ENCODE measurements at regions not wholly inside any gene's neighbourhood (a gene's known extent, or its start where the extent isn't known, plus 50 kb on each side); places are given as distances from the start of the nearest gene placed in this dataset.

- Histone ChIP-seq H3K36me3 (ENCODE audit: control insufficient read depth in 2 of 2, insufficient read depth in 2 of 2, low read length in 2 of 2) (no peaks in the 10 kb centered on the region), H3K4me3 (ENCODE audit: low read length in 2 of 2) (no peak overlapping the region), H3K9ac (ENCODE audit: low read depth in 1 of 2, low read length in 2 of 2) (no peak overlapping the region), H3K27me3 (ENCODE audit: control insufficient read depth in 2 of 2, insufficient read depth in 2 of 2, low read length in 2 of 2) (no peaks in the 10 kb centered on the region), H3K4me1 (ENCODE audit: control insufficient read depth in 2 of 2, insufficient read depth in 2 of 2, low read length in 2 of 2) (no peaks in the 10 kb centered on the region), H3K27ac (ENCODE audit: low read depth in 2 of 2, low read length in 2 of 2) (no peak overlapping the region), H3K9me3 (ENCODE audit: control insufficient read depth in 2 of 2, low read length in 2 of 2) (no peaks in the 10 kb centered on the region)
Measured at GRCh38 chr2:41710944-41711343, 336.9 kb upstream of the PKDCC start.

- no peaks in the 10 kb centered on the region for H3K27me3 ChIP-seq (ENCODE audit: control insufficient read depth in 2 of 2, insufficient read depth in 2 of 2, low read length in 2 of 2)
- no peaks in the 10 kb centered on the region for H3K9me3 ChIP-seq (ENCODE audit: control insufficient read depth in 2 of 2, low read length in 2 of 2)
- H3K4me3 ChIP-seq (ENCODE audit: low read length in 2 of 2) = no peak overlapping the region
- no peaks in the 10 kb centered on the region for H3K36me3 ChIP-seq (ENCODE audit: control insufficient read depth in 2 of 2, insufficient read depth in 2 of 2, low read length in 2 of 2)
- H3K4me1 ChIP-seq (ENCODE audit: control insufficient read depth in 2 of 2, insufficient read depth in 2 of 2, low read length in 2 of 2) = no peaks in the 10 kb centered on the region
- H3K27ac ChIP-seq (ENCODE audit: low read depth in 2 of 2, low read length in 2 of 2) = no peak overlapping the region
- no peak overlapping the region for H3K9ac ChIP-seq (ENCODE audit: low read depth in 1 of 2, low read length in 2 of 2)
Measured at GRCh38 chr2:41711736-41712135, 336.1 kb upstream of the PKDCC start.

GRCh38 chr2:41716497-41716896 is 331.3 kb upstream of the PKDCC start:
- H3K9ac ChIP-seq (ENCODE audit: low read depth in 1 of 2, low read length in 2 of 2) = no peak overlapping the region
- H3K27ac ChIP-seq (ENCODE audit: low read depth in 2 of 2, low read length in 2 of 2) = no peak overlapping the region
- no peak overlapping the region for H3K4me3 ChIP-seq (ENCODE audit: low read length in 2 of 2)
- no peaks in the 10 kb centered on the region for H3K27me3 ChIP-seq (ENCODE audit: control insufficient read depth in 2 of 2, insufficient read depth in 2 of 2, low read length in 2 of 2)
- H3K9me3 ChIP-seq (ENCODE audit: control insufficient read depth in 2 of 2, low read length in 2 of 2) = no peaks in the 10 kb centered on the region
- H3K4me1 ChIP-seq (ENCODE audit: control insufficient read depth in 2 of 2, insufficient read depth in 2 of 2, low read length in 2 of 2) = no peaks in the 10 kb centered on the region
- H3K36me3 ChIP-seq (ENCODE audit: control insufficient read depth in 2 of 2, insufficient read depth in 2 of 2, low read length in 2 of 2) = no peaks in the 10 kb centered on the region

DNA sequence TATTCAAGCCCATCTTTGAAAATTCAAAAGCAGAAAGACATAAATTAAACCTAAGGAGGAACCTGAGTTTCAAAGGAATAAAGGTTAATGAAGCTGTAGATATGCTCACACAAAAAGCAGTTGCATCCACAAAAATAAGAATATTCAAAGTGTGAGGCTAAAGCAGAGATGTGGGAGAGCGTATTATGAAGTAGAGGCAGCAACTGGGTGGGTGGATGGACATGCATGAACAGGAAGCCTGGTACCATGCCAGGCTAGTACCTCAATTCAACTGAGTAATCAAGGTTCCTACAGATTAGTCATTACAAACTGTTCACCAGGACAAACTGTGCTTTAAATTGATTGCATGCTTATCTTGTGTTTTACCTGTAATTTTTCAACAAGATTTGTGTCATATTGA is 330.0 kb upstream of the PKDCC start:
- H3K36me3 ChIP-seq (ENCODE audit: control insufficient read depth in 2 of 2, insufficient read depth in 2 of 2, low read length in 2 of 2) = no peaks in the 10 kb centered on the region
- no peak overlapping the region for H3K9ac ChIP-seq (ENCODE audit: low read depth in 1 of 2, low read length in 2 of 2)
- no peak overlapping the region for H3K4me3 ChIP-seq (ENCODE audit: low read length in 2 of 2)
- no peaks in the 10 kb centered on the region for H3K27me3 ChIP-seq (ENCODE audit: control insufficient read depth in 2 of 2, insufficient read depth in 2 of 2, low read length in 2 of 2)
- no peaks in the 10 kb centered on the region for H3K4me1 ChIP-seq (ENCODE audit: control insufficient read depth in 2 of 2, insufficient read depth in 2 of 2, low read length in 2 of 2)
- H3K9me3 ChIP-seq (ENCODE audit: control insufficient read depth in 2 of 2, low read length in 2 of 2) = no peaks in the 10 kb centered on the region
- H3K27ac ChIP-seq (ENCODE audit: low read depth in 2 of 2, low read length in 2 of 2) = no peak overlapping the region

DNA sequence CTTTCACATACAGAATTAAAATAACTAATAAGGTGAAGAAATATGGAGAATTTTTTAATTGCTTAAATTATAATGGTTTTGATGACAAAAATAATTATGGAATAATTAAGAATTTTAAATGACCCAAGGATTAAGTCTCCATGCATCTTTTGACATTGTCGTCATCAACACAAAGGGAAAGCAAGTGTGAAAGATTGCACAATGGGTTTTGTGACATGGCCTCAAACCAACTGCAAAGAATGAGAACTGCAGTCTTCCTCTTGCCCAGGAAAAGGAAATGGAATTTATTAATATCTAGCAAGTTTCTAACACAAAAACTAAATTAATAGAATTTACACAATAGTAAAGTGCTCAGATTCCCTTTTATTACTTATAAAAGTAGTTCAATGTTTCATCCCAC is 329.1 kb upstream of the PKDCC start:
- Histone ChIP-seq H3K9ac (ENCODE audit: low read depth in 1 of 2, low read length in 2 of 2) (no peak overlapping the region), H3K9me3 (ENCODE audit: control insufficient read depth in 2 of 2, low read length in 2 of 2) (no peaks in the 10 kb centered on the region), H3K4me3 (ENCODE audit: low read length in 2 of 2) (no peak overlapping the region), H3K27ac (ENCODE audit: low read depth in 2 of 2, low read length in 2 of 2) (no peak overlapping the region), H3K27me3 (ENCODE audit: control insufficient read depth in 2 of 2, insufficient read depth in 2 of 2, low read length in 2 of 2) (no peaks in the 10 kb centered on the region), H3K4me1 (ENCODE audit: control insufficient read depth in 2 of 2, insufficient read depth in 2 of 2, low read length in 2 of 2) (no peaks in the 10 kb centered on the region), H3K36me3 (ENCODE audit: control insufficient read depth in 2 of 2, insufficient read depth in 2 of 2, low read length in 2 of 2) (no peaks in the 10 kb centered on the region)

GRCh38 chr2:41719756-41720155 is 328.1 kb upstream of the PKDCC start:
- H3K4me1 ChIP-seq (ENCODE audit: control insufficient read depth in 2 of 2, insufficient read depth in 2 of 2, low read length in 2 of 2) = no peaks in the 10 kb centered on the region
- no peak overlapping the region for H3K4me3 ChIP-seq (ENCODE audit: low read length in 2 of 2)
- no peaks in the 10 kb centered on the region for H3K36me3 ChIP-seq (ENCODE audit: control insufficient read depth in 2 of 2, insufficient read depth in 2 of 2, low read length in 2 of 2)
- H3K9me3 ChIP-seq (ENCODE audit: control insufficient read depth in 2 of 2, low read length in 2 of 2) = no peaks in the 10 kb centered on the region
- H3K27me3 ChIP-seq (ENCODE audit: control insufficient read depth in 2 of 2, insufficient read depth in 2 of 2, low read length in 2 of 2) = no peaks in the 10 kb centered on the region
- no peak overlapping the region for H3K9ac ChIP-seq (ENCODE audit: low read depth in 1 of 2, low read length in 2 of 2)
- H3K27ac ChIP-seq (ENCODE audit: low read depth in 2 of 2, low read length in 2 of 2) = no peak overlapping the region

DNA sequence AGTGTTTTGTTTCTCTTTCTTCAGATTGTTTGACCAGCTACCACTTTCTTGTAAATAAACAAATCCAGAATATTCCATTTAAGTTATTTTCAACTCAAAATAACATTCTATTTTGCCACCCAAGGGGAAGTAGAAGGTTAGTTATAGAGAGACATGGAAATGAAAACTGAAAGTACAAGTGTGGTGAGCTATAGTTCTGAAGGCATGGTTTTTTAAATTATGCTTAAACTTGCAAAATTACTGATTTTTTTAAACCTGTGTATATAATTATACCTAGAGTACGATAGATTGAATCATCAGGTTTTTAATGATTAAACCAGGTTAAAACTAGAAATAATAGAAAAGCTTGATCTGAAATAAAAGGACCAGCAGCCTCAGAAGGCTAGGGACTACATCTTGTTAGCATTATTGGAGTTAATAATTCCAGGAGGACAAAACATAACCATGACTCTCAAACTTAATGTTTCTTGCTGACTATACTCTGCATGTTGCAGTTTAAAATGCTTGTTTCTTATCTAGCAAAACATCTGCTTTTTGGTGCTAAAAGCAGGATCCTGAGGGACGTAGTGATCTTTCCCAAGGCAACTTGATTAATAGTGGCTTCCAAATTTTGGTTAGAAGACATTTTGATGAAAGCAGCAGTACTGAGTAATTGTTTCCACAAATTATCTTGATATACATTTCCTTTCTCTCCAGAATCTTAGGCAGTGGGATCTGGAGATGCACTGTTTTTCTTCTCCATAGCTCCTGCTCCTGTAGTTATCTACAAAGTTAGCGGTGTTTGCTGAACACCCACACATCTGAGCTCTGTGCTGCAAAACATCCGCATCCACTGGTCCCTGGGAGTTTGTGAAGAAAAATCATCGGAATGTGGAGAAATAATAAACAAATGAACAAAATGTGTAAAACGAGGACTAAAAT is 327.2 kb upstream of the PKDCC start:
- Histone ChIP-seq H3K9me3 (ENCODE audit: control insufficient read depth in 2 of 2, low read length in 2 of 2) (no peaks in the 10 kb centered on the region), H3K4me1 (ENCODE audit: control insufficient read depth in 2 of 2, insufficient read depth in 2 of 2, low read length in 2 of 2) (no peaks in the 10 kb centered on the region), H3K27me3 (ENCODE audit: control insufficient read depth in 2 of 2, insufficient read depth in 2 of 2, low read length in 2 of 2) (no peaks in the 10 kb centered on the region), H3K9ac (ENCODE audit: low read depth in 1 of 2, low read length in 2 of 2) (no peak overlapping the region), H3K36me3 (ENCODE audit: control insufficient read depth in 2 of 2, insufficient read depth in 2 of 2, low read length in 2 of 2) (no peaks in the 10 kb centered on the region), H3K4me3 (ENCODE audit: low read length in 2 of 2) (peak overlapping the region in 1 of 2 donors; percentile 29), H3K27ac (ENCODE audit: low read depth in 2 of 2, low read length in 2 of 2) (no peak overlapping the region)

DNA sequence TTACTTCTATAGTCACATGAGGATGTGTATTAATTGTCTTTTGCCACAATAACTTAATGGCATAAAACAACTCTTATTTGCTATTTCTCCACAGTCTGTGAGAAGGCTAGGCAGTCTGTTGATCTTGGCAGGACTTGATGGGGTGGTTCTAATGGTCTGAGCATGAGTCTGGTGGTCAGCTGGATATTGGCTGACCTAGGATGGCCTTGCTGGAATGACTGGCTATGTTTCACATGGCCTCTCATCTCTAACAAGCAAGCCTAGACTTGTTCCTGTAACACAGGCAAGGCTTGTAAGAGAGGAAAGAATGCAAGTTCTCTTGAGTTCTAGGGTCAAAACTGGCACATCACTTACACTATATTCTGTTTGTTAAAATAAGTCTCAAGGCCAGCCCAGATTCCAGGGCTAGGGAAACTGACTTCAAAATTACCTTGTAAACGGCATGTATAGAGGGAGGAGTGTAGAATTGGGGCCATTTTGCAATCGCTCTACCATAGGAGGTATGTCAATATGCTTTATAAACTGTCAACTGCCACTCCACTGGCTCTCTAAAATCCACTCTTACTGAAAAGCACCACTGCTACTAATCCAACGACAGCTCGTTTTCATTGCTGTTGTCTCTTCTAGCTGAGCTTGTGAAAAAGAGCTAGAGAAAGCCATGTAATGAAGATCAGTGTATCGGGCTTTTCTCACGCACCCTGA is 325.0 kb upstream of the PKDCC start:
- H3K27ac ChIP-seq (ENCODE audit: low read depth in 2 of 2, low read length in 2 of 2) = no peak overlapping the region
- no peaks in the 10 kb centered on the region for H3K4me1 ChIP-seq (ENCODE audit: control insufficient read depth in 2 of 2, insufficient read depth in 2 of 2, low read length in 2 of 2)
- H3K9ac ChIP-seq (ENCODE audit: low read depth in 1 of 2, low read length in 2 of 2) = no peak overlapping the region
- no peaks in the 10 kb centered on the region for H3K36me3 ChIP-seq (ENCODE audit: control insufficient read depth in 2 of 2, insufficient read depth in 2 of 2, low read length in 2 of 2)
- H3K9me3 ChIP-seq (ENCODE audit: control insufficient read depth in 2 of 2, low read length in 2 of 2) = no peaks in the 10 kb centered on the region
- no peaks in the 10 kb centered on the region for H3K27me3 ChIP-seq (ENCODE audit: control insufficient read depth in 2 of 2, insufficient read depth in 2 of 2, low read length in 2 of 2)
- H3K4me3 ChIP-seq (ENCODE audit: low read length in 2 of 2) = no peak overlapping the region

GRCh38 chr2:41723526-41723925 is 324.3 kb upstream of the PKDCC start:
- Histone ChIP-seq H3K9ac (ENCODE audit: low read depth in 1 of 2, low read length in 2 of 2) (no peak overlapping the region), H3K4me3 (ENCODE audit: low read length in 2 of 2) (no peak overlapping the region), H3K36me3 (ENCODE audit: control insufficient read depth in 2 of 2, insufficient read depth in 2 of 2, low read length in 2 of 2) (no peaks in the 10 kb centered on the region), H3K27ac (ENCODE audit: low read depth in 2 of 2, low read length in 2 of 2) (no peak overlapping the region), H3K27me3 (ENCODE audit: control insufficient read depth in 2 of 2, insufficient read depth in 2 of 2, low read length in 2 of 2) (no peaks in the 10 kb centered on the region), H3K4me1 (ENCODE audit: control insufficient read depth in 2 of 2, insufficient read depth in 2 of 2, low read length in 2 of 2) (no peaks in the 10 kb centered on the region), H3K9me3 (ENCODE audit: control insufficient read depth in 2 of 2, low read length in 2 of 2) (no peaks in the 10 kb centered on the region)

DNA sequence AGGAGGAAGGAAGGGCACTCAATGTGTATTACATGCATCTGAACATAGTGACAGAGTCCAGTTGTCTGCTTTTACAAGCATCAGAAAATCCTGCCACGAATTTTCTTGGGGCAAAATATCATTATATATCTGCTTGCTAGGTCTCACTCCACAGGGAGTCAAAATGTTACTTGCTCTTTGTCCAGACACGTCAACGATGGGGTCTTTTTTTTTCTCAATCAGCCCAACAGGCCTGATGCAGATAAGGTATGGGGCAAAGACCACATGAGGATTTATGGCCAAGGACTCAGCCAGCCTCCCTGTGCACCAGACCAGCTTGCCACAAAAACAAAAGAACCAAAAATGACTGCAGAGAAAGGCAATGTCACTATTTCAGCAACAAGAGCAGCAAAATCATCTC is 323.4 kb upstream of the PKDCC start:
- H3K4me1 ChIP-seq (ENCODE audit: control insufficient read depth in 2 of 2, insufficient read depth in 2 of 2, low read length in 2 of 2) = no peaks in the 10 kb centered on the region
- no peaks in the 10 kb centered on the region for H3K36me3 ChIP-seq (ENCODE audit: control insufficient read depth in 2 of 2, insufficient read depth in 2 of 2, low read length in 2 of 2)
- H3K4me3 ChIP-seq (ENCODE audit: low read length in 2 of 2) = no peak overlapping the region
- H3K27ac ChIP-seq (ENCODE audit: low read depth in 2 of 2, low read length in 2 of 2) = no peak overlapping the region
- H3K9me3 ChIP-seq (ENCODE audit: control insufficient read depth in 2 of 2, low read length in 2 of 2) = no peaks in the 10 kb centered on the region
- H3K9ac ChIP-seq (ENCODE audit: low read depth in 1 of 2, low read length in 2 of 2) = no peak overlapping the region
- H3K27me3 ChIP-seq (ENCODE audit: control insufficient read depth in 2 of 2, insufficient read depth in 2 of 2, low read length in 2 of 2) = no peaks in the 10 kb centered on the region

All from mucosa of rectum (tissue), 2 donors.